GM12878 (cell line): ENCODE measurements at regions not wholly inside any gene's neighbourhood (a gene's known extent, or its start where the extent isn't known, plus 50 kb on each side); places are given as distances from the start of the nearest gene placed in this dataset.

ENCODE experiments used
- ATAC-seq: fragments of 200-7000 bp; cut with Tn5 transposase; 3 replicates; pipeline ENCODE4 v1.9.1; 2020; ENCODE audit warnings: mild to moderate bottlenecking, moderate library complexity
- BruUV-seq: library from RNA; stranded (reverse); fragments of 400-500 nt; replicated peaks from 2 replicates; lab custom pipeline; 2021; lab: Mats Ljungman, UMichigan
- CTCF ChIA-PET: fragments of 300-600 bp; sonication (Branson Sonifier 250); formaldehyde crosslinking; extraction: SDS; loops from one replicate; lab custom pipeline; 2021; ENCODE audit warnings: inconsistent platforms; lab: Yijun Ruan, JAX
- POLR2A ChIA-PET: fragments of 350-600 bp; formaldehyde crosslinking; extraction: SDS; loops from one replicate; lab custom pipeline; 2021; ENCODE audit warnings: inconsistent platforms; lab: Charles Lee
- RAD21 ChIA-PET: fragments of 300-600 bp; sonication (Branson Sonifier 250); formaldehyde crosslinking; loops from one replicate; lab custom pipeline; 2023; ENCODE audit warnings: antibody characterized with exemption; ENCODE audit not compliant: unreplicated experiment; lab: Charles Lee
- SMC1A ChIA-PET: fragments of 300-600 bp; sonication (Branson Sonifier 250); formaldehyde crosslinking; loops from one replicate; lab custom pipeline; 2023; ENCODE audit not compliant: unreplicated experiment, uncharacterized antibody; lab: Charles Lee
- DNase-seq: peaks from one replicate; pipeline ENCODE4 v3.0.0-alpha.2; 2011; ENCODE audit warnings: low read depth, low spot score
- FAIRE-seq: peaks from 3 replicates; lab custom pipeline; 2011; peaks lifted over from hg19 to GRCh38; lab: Jason Lieb, UNC
- H2AFZ ChIP-seq: 2 replicates; pipeline ENCODE4 v1.6.0; 2011; ENCODE audit warnings: low read depth, low read length, control low read depth; ENCODE audit not compliant: control insufficient read depth
- H3K27ac ChIP-seq: 2 replicates; pipeline ENCODE4 v1.5.1; 2011; ENCODE audit warnings: control low read depth; ENCODE audit not compliant: control insufficient read depth, insufficient read depth
- H3K27me3 ChIP-seq, 2 experiments: replicated peaks in 1 of 2; 2 replicates each; pipeline versions ENCODE4 v1.6.0 to v1.6.1; 2011; ENCODE audit warnings: low read length in 1 of 2; ENCODE audit not compliant: control insufficient read depth in 2 of 2, insufficient read depth in 2 of 2
- H3K36me3 ChIP-seq, 2 experiments: 2 replicates each; pipeline ENCODE4 v1.5.1; 2011; ENCODE audit warnings: low read length in 1 of 2; ENCODE audit not compliant: control insufficient read depth in 2 of 2, insufficient read depth in 2 of 2
- H3K4me1 ChIP-seq: 2 replicates; pipeline ENCODE4 v1.6.1; 2011; ENCODE audit warnings: mild to moderate bottlenecking, low read length, moderate library complexity, mixed read lengths; ENCODE audit not compliant: control insufficient read depth, insufficient read depth
- H3K4me2 ChIP-seq: 2 replicates; pipeline ENCODE4 v1.6.0; 2011; ENCODE audit warnings: control low read depth; ENCODE audit not compliant: control insufficient read depth, insufficient read depth
- H3K4me3 ChIP-seq: fragments of 200-600 bp; sonication (generic); 2 replicates; pipeline ENCODE4 v1.5.1; 2016
- H3K79me2 ChIP-seq: 2 replicates; pipeline ENCODE4 v1.6.0; 2011; ENCODE audit warnings: low read length; ENCODE audit not compliant: control insufficient read depth, insufficient read depth
- H3K9ac ChIP-seq: 2 replicates; pipeline ENCODE4 v1.8.0; 2011; ENCODE audit warnings: low read length, control low read depth, mixed read lengths; ENCODE audit not compliant: control insufficient read depth, insufficient read depth
- H3K9me3 ChIP-seq: replicated peaks from 3 replicates; pipeline ENCODE4 v1.5.1; 2011; ENCODE audit warnings: mild to moderate bottlenecking, low read length; ENCODE audit not compliant: control insufficient read depth, insufficient read depth
- H4K20me1 ChIP-seq: 2 replicates; pipeline ENCODE4 v1.6.0; 2011; ENCODE audit not compliant: control insufficient read depth, insufficient read depth
- ATF7 ChIP-seq: fragments of 450-650 bp; IDR thresholded peaks from 2 replicates; pipeline ENCODE4 v1.6.1; 2016; ENCODE audit warnings: low read depth, mild to moderate bottlenecking
- CBX5 ChIP-seq: sonication (generic); IDR thresholded peaks from 2 replicates; pipeline ENCODE4 v1.6.1; 2016; ENCODE audit warnings: low read depth, moderate library complexity, mild to moderate bottlenecking, inconsistent platforms
- CHD1 ChIP-seq: IDR thresholded peaks from 2 replicates; pipeline ENCODE4 v1.6.1; 2012; ENCODE audit warnings: low read depth, low read length, improper control_type of control experiment
- EED ChIP-seq: sonication (generic); IDR thresholded peaks from 2 replicates; pipeline ENCODE4 v1.6.1; 2016; ENCODE audit warnings: antibody characterized with exemption, low read depth
- ETV6 ChIP-seq, 2 experiments: fragments of 450-650 bp in 1 of 2; IDR thresholded peaks in 1 of 2; conservative IDR thresholded peaks in 1 of 2; 2 replicates each; pipeline ENCODE4 v1.6.1; 2014; ENCODE audit warnings: antibody characterized with exemption in 1 of 2, borderline replicate concordance in 1 of 2, low read depth in 1 of 2, mild to moderate bottlenecking in 1 of 2, moderate library complexity in 1 of 2
- IRF3 ChIP-seq: fragments of 450-650 bp; IDR thresholded peaks from 2 replicates; pipeline ENCODE4 v1.6.1; 2014; ENCODE audit warnings: mild to moderate bottlenecking
- PAX5 ChIP-seq: IDR thresholded peaks from 2 replicates; pipeline ENCODE4 v1.6.1; 2011; ENCODE audit warnings: low read depth, low read length, borderline replicate concordance
- RELA ChIP-seq: fragments of 450-650 bp; IDR thresholded peaks from 2 replicates; pipeline ENCODE4 v1.8.0; 2014; ENCODE audit warnings: borderline replicate concordance; ENCODE audit not compliant: partially characterized antibody
- TCF7 ChIP-seq: IDR thresholded peaks from 2 replicates; pipeline ENCODE4 v1.6.1; 2014; ENCODE audit warnings: antibody characterized with exemption, borderline replicate concordance
- WGBS: methylation state at CpG from one replicate; pipeline ENCODE4 v1.1.6; 2016; ENCODE audit warnings: low lambda C conversion rate; ENCODE audit not compliant: insufficient replicate concordance, insufficient coverage; ENCODE audit errors: missing lambda C conversion rate; 5-methylcytosine and 5-hydroxymethylcytosine counted together
- in situ Hi-C: fragments of 300-500 bp; cut with MboI; formaldehyde crosslinking; loops from 9 replicates; pipeline ENCODE4 v1.14.3; 2018; ENCODE audit warnings: mixed read lengths
- intact Hi-C: fragments of 100-400 bp; cut with micrococcal nuclease; formaldehyde crosslinking; loops from one replicate; pipeline ENCODE4 v1.14.2; 2022; ENCODE audit not compliant: unreplicated experiment
- TF ChIP-seq, protein P1 (sequence below): fragments of 450-650 bp; IDR thresholded peaks from 2 replicates; pipeline ENCODE4 v1.6.1; 2017; ENCODE audit warnings: mild to moderate bottlenecking
- TF ChIP-seq, protein P2 (sequence below): fragments of 450-650 bp; IDR thresholded peaks from 2 replicates; pipeline ENCODE4 v1.6.1; 2017; ENCODE audit warnings: antibody characterized with exemption, mild to moderate bottlenecking, moderate library complexity

GRCh38 chr1:189673217-189673616 is 804.4 kb downstream of the BRINP3 start (continued):
- TF ChIP-seq CBX5: no peak

GRCh38 chr1:189675712-189676244 is 801.9 kb downstream of the BRINP3 start:
- Histone ChIP-seq H3K4me3 (no peak overlapping the region), H3K4me1 (no peaks in the 10 kb centered on the region), H3K27ac (no peak overlapping the region), H3K9me3 (no peaks in the 10 kb centered on the region), H2AFZ (no peak overlapping the region), H3K27me3 (no peaks in the 10 kb centered on the region), H3K4me2 (no peak overlapping the region), H3K79me2 (no peaks in the 10 kb centered on the region), H3K9ac (no peak overlapping the region), H4K20me1 (no peaks in the 10 kb centered on the region), H3K36me3 (no peaks in the 10 kb centered on the region)
- SMC1A ChIA-PET: no interaction called here
- FAIRE-seq (no peak), ATAC-seq (no peak), DNase-seq (no peak)
- 15% methylated on average over 6 of the region's 6 CpGs for WGBS
- TF ChIP-seq RELA (no peak), PAX5 (no peak), EED (no peak), ETV6 (conservative IDR thresholded peaks at IDR 0.05 in 1 of 2, IDR thresholded peaks at IDR 0.05 in 1 of 2; ENCODE audit: borderline replicate concordance in 1 of 2, low read depth in 1 of 2) (no peak), IRF3 (no peak), ATF7 (no peak), TCF7 (no peak), CHD1 (no peak)
- TF ChIP-seq, protein P1, sequence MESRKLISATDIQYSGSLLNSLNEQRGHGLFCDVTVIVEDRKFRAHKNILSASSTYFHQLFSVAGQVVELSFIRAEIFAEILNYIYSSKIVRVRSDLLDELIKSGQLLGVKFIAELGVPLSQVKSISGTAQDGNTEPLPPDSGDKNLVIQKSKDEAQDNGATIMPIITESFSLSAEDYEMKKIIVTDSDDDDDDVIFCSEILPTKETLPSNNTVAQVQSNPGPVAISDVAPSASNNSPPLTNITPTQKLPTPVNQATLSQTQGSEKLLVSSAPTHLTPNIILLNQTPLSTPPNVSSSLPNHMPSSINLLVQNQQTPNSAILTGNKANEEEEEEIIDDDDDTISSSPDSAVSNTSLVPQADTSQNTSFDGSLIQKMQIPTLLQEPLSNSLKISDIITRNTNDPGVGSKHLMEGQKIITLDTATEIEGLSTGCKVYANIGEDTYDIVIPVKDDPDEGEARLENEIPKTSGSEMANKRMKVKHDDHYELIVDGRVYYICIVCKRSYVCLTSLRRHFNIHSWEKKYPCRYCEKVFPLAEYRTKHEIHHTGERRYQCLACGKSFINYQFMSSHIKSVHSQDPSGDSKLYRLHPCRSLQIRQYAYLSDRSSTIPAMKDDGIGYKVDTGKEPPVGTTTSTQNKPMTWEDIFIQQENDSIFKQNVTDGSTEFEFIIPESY: no peak
- TF ChIP-seq, protein P2, sequence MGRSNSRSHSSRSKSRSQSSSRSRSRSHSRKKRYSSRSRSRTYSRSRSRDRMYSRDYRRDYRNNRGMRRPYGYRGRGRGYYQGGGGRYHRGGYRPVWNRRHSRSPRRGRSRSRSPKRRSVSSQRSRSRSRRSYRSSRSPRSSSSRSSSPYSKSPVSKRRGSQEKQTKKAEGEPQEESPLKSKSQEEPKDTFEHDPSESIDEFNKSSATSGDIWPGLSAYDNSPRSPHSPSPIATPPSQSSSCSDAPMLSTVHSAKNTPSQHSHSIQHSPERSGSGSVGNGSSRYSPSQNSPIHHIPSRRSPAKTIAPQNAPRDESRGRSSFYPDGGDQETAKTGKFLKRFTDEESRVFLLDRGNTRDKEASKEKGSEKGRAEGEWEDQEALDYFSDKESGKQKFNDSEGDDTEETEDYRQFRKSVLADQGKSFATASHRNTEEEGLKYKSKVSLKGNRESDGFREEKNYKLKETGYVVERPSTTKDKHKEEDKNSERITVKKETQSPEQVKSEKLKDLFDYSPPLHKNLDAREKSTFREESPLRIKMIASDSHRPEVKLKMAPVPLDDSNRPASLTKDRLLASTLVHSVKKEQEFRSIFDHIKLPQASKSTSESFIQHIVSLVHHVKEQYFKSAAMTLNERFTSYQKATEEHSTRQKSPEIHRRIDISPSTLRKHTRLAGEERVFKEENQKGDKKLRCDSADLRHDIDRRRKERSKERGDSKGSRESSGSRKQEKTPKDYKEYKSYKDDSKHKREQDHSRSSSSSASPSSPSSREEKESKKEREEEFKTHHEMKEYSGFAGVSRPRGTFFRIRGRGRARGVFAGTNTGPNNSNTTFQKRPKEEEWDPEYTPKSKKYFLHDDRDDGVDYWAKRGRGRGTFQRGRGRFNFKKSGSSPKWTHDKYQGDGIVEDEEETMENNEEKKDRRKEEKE: no peak
- RAD21 ChIA-PET: no interaction called here
- intact Hi-C loops: no loop called here
- in situ Hi-C loops: no loop called here
- CTCF ChIA-PET: no interaction called here
- POLR2A ChIA-PET: no interaction called here
- BruUV-seq: no TSS peak
